ENCODE measurements at regions not wholly inside any gene's neighbourhood (a gene's known extent, or its start where the extent isn't known, plus 50 kb on each side); places are given as distances from the start of the nearest gene placed in this dataset.

DNA sequence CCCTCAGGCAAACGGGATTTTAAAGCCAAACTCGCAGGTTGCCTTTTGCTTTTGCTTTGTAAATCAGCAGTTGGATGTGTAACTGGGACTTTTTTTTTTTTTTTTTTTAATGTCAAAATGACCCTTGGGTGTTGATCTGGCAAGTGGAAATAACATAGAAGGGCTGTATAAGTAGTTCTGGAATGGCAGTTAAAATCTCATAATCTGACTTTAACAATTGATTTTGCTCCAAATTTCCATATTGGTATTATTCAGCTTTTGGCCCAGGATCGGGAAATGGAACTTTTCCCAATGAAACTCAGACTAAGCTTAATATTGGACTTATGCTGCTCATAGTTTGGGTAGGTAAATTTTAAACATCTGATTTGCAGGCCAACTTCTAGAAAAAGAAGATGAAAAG is 346.8 kb upstream of the NUDT12 start:
- no peak for TF ChIP-seq CTCF (conservative IDR thresholded peaks at IDR 0.05)
- no peak for TF ChIP-seq ZFX (IDR thresholded peaks at IDR 0.05)

DNA sequence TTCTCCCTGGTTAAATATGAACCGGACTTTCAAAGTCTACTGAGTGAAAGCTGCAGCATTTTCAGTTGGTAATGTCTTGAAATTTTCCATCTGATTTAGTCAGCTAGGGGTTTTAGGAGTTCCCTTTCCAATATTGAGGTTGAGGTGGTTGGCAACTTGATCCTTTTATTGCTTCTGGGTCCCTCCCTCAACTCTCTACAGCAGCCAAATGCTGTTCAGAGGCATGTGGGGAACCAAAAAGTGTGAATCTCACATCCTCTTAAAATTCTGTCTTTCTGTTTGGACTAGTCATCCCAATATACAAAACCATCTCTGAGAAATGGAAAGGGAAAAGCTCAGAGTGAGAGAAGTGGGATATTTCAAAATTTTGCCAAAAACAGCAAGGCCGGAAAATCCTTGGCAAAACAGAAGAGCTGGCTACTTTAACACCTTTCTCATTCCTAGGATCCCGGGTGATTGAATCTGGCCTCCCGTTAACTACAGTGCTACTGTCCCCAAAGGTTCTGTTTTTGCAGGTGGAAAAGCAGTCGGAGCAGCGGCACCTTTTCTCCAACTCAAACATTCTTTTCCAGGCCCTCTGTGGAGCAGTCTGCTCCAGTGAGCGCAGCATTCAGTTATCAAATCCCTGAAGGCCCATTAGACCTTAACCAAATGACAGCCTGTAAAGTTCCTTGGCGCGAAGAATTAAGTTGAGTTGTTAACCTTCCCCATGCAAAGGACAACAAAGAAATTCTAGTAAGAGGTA is 345.9 kb upstream of the NUDT12 start:
- no peak for TF ChIP-seq CTCF (conservative IDR thresholded peaks at IDR 0.05)
- no peak for TF ChIP-seq ZFX (IDR thresholded peaks at IDR 0.05)
- H3K27ac ChIP-seq, result no peak overlapping the region

More for the DNA sequence above, 346.8 kb upstream of the NUDT12 start:
- H3K27ac ChIP-seq, result no peak overlapping the region

DNA sequence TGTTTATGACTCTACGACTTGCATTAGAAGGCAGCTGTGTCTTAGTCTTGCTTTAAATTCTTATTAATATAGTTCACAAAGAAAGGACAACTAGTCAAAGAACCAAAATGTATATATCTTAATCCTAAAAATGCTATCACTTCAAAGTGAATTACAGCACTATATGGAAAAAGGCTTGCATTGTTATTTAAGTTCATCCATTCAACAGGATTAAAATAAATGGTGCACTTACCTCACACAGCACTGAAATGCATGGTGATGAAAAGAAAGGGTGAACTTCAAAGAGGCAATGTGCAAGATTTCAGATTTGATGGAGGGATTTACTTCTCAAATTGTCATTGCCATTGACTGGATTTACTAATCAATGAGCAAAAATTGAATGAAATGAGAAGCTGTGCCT is 344.4 kb upstream of the NUDT12 start:
- TF ChIP-seq CTCF (conservative IDR thresholded peaks at IDR 0.05), result no peak
- no peak for TF ChIP-seq ZFX (IDR thresholded peaks at IDR 0.05)
- no peak overlapping the region for H3K27ac ChIP-seq

DNA sequence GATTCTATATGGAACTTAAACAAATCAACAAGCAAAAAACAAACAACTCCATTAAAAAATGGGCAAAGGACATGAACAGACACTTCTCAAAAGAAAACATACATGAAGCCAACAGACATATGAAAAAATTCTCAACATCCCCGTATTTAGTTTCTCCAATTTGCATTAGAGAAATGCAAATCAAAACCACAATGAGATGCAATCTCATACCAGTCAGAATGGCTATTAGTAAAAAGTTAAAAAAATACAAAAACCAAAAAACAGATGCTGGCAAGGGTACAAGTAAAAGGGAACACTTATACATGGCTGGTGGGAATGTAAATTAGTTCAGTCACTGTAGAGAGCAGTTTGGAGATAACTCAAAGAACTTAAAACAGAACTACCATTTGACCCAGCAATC is 342.1 kb upstream of the NUDT12 start:
- no peak for TF ChIP-seq CTCF (conservative IDR thresholded peaks at IDR 0.05)
- no peak for TF ChIP-seq ZFX (IDR thresholded peaks at IDR 0.05)

GRCh38 chr5:103902893-103903292 is 340.3 kb upstream of the NUDT12 start:
- TF ChIP-seq CTCF (conservative IDR thresholded peaks at IDR 0.05), result no peak
- no peak for TF ChIP-seq ZFX (IDR thresholded peaks at IDR 0.05)
- no peak overlapping the region for H3K27ac ChIP-seq

More for the DNA sequence above, 342.1 kb upstream of the NUDT12 start:
- no peak overlapping the region for H3K27ac ChIP-seq

GRCh38 chr5:103901885-103902284 is 339.3 kb upstream of the NUDT12 start:
- TF ChIP-seq CTCF (conservative IDR thresholded peaks at IDR 0.05), result no peak
- no peak for TF ChIP-seq ZFX (IDR thresholded peaks at IDR 0.05)
- no peak overlapping the region for H3K27ac ChIP-seq

GRCh38 chr5:103896593-103896992 is 334.0 kb upstream of the NUDT12 start:
- no peak overlapping the region for H3K27ac ChIP-seq
- TF ChIP-seq ZFX (IDR thresholded peaks at IDR 0.05) (no peak), CTCF (conservative IDR thresholded peaks at IDR 0.05) (no peak)
